ENCODE measurements at regions not wholly inside any gene's neighbourhood (a gene's known extent, or its start where the extent isn't known, plus 50 kb on each side); places are given as distances from the start of the nearest gene placed in this dataset.

DNA sequence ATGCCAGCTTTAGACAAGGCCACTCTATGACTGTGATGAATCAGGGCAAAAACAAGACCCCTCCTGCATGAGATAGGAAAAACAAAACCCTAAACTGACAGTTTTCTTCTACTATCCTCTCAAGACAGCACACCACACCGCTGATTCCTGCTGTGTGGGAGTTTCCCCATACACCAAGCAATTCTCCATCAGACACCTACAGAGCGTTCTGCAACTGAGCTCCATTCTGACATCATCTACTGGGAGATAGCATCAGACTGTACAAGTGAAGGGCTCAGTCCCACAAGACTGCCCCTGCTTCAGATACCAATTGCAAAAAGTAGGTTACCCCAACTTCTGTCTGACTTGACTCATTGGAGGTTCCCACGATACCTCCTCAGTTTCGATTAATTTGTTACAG, 130.6 kb downstream of the TSN start:
- Histone ChIP-seq H3K27me3 (ENCODE audit: control insufficient read depth, insufficient read depth, low read length) (no peaks in the 10 kb centered on the region), H3K4me1 (ENCODE audit: control insufficient read depth, insufficient read depth, low read length) (no peaks in the 10 kb centered on the region), H3K4me3 (ENCODE audit: low read length) (no peak overlapping the region), H3K36me3 (ENCODE audit: control insufficient read depth, insufficient read depth, low read length) (no peaks in the 10 kb centered on the region), H3K9ac (ENCODE audit: low read length) (no peak overlapping the region), H3K27ac (ENCODE audit: low read depth, low read length) (no peak overlapping the region)

DNA sequence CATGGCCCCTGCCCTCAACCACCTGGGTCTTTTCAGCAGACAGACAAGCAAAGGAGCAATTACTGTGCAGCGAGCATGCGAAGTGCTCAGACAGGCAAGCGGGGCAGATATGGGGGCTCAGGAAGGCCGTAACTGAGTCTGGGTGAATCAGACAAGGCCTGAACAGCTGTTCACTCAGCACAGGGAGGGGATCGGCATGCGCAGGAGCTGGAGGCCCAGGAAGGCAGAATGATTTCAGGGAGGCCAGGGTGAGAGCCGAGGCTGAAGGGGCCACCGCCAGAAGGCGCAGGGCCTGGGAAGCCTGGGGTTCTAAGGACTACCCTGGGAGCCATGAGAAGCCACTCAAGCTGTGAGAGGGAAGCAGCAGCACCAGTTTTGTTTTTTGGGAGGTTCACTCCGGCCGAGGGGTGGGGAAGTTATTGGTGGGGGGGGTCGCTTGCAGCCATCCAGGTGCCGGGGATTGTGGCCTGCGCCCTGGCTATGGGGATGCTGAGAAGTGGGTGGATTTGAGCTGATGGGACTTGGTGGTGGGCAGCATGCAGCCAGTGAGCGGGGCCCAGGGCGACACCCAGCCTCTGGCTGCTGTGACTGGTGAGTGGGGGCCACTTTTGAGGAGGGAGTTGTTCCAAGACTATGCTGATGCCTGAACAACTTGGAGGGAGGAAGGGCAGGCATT, 132.2 kb downstream of the TSN start:
- no peak overlapping the region for H3K27ac ChIP-seq (ENCODE audit: low read depth, low read length)

DNA sequence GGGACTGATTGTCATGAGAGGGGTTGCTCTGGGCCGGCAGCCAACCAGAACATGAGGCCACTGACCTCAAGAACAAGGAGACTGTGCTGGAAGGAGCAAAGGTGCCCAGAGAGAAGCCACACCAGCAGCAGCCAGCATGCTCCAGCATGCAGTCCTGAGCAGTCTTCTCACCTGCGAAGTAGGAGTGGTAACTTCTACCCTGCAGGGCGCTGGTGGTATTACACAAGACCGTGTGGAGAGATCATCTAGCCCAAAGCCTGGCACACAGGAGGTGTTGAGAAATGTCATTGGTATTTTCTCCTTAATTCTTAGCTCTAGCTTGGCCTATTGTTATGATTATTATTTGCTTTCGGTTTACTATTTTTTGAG, 132.7 kb downstream of the TSN start:
- Histone ChIP-seq H3K27ac (ENCODE audit: low read depth, low read length) (no peak overlapping the region), H3K4me1 (ENCODE audit: control insufficient read depth, insufficient read depth, low read length) (no peaks in the 10 kb centered on the region), H3K27me3 (ENCODE audit: control insufficient read depth, insufficient read depth, low read length) (no peaks in the 10 kb centered on the region), H3K4me3 (ENCODE audit: low read length) (no peak overlapping the region), H3K36me3 (ENCODE audit: control insufficient read depth, insufficient read depth, low read length) (no peaks in the 10 kb centered on the region), H3K9ac (ENCODE audit: low read length) (no peak overlapping the region)

More for the DNA sequence above, 132.2 kb downstream of the TSN start:
- Histone ChIP-seq H3K9ac (ENCODE audit: low read length) (no peak overlapping the region), H3K27me3 (ENCODE audit: control insufficient read depth, insufficient read depth, low read length) (no peaks in the 10 kb centered on the region), H3K4me1 (ENCODE audit: control insufficient read depth, insufficient read depth, low read length) (no peaks in the 10 kb centered on the region), H3K36me3 (ENCODE audit: control insufficient read depth, insufficient read depth, low read length) (no peaks in the 10 kb centered on the region), H3K4me3 (ENCODE audit: low read length) (no peak overlapping the region)

DNA sequence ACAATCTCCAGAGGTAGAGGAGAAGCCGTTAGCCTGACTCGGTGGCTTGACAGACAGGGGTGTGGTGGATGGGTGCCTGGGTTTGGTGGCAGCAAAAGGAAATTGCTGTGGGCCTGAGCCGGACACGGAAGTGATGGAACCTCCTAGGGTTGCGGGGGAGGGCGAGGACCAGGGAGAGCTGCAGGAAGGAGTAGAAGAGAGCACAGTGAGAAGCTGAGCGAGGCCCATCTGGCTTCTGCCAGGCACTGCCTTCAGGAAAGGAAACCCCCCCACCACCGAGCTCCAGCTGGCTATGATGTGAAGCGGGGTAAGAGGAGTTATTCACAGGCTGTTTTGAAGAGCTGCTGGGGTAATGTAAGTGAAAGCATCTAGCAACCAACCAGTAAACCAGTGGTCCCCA, 134.6 kb downstream of the TSN start:
- Histone ChIP-seq H3K27me3 (ENCODE audit: control insufficient read depth, insufficient read depth, low read length) (no peaks in the 10 kb centered on the region), H3K9ac (ENCODE audit: low read length) (no peak overlapping the region), H3K27ac (ENCODE audit: low read depth, low read length) (no peak overlapping the region), H3K4me1 (ENCODE audit: control insufficient read depth, insufficient read depth, low read length) (no peaks in the 10 kb centered on the region), H3K36me3 (ENCODE audit: control insufficient read depth, insufficient read depth, low read length) (no peaks in the 10 kb centered on the region), H3K4me3 (ENCODE audit: low read length) (no peak overlapping the region)

DNA sequence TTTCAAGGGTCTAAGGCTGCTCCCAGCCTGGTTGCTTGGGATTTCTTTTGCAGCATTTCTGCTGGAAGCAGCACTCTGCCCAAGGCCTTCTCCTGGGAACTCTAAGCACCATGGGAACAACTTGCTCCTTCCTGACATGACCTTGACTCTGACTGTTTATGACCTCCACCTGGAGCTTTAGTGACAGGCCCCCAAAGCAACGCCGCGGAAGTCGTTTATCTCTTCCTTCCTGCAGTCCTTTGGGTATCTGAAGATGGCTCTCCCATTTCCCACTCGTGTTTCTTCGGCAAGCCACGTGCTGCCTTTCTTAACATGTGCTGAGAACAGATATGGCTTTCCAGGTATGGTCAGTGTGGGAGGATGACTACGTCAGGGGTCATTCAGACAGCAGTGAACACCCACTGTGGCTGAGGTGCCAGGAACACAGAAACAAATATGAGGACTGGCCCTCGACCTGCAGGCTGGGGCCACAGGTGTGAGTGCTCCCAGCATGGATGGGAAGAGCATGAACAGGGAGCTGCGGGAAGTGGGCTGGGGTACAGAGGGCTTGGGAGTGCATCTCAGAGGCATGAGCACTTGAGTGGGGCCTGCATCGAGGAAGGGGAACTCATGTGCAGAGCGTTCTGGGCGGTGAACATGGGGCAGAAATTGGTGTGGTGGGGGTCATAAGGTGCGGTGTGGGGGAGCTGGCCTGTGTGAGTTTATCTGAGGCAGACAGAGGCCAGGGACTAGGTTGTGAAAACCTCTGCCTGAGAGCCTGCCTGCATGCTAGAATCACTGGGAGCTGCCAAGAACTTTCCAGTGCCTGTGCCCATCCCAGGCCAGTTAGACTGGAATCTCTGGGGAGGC, 140.5 kb downstream of the TSN start:
- H3K4me3 ChIP-seq (ENCODE audit: low read length) = no peak overlapping the region
- H3K9ac ChIP-seq (ENCODE audit: low read length) = no peak overlapping the region
- H3K27me3 ChIP-seq (ENCODE audit: control insufficient read depth, insufficient read depth, low read length) = no peaks in the 10 kb centered on the region
- H3K4me1 ChIP-seq (ENCODE audit: control insufficient read depth, insufficient read depth, low read length) = no peaks in the 10 kb centered on the region
- H3K27ac ChIP-seq (ENCODE audit: low read depth, low read length) = no peak overlapping the region
- no peaks in the 10 kb centered on the region for H3K36me3 ChIP-seq (ENCODE audit: control insufficient read depth, insufficient read depth, low read length)

DNA sequence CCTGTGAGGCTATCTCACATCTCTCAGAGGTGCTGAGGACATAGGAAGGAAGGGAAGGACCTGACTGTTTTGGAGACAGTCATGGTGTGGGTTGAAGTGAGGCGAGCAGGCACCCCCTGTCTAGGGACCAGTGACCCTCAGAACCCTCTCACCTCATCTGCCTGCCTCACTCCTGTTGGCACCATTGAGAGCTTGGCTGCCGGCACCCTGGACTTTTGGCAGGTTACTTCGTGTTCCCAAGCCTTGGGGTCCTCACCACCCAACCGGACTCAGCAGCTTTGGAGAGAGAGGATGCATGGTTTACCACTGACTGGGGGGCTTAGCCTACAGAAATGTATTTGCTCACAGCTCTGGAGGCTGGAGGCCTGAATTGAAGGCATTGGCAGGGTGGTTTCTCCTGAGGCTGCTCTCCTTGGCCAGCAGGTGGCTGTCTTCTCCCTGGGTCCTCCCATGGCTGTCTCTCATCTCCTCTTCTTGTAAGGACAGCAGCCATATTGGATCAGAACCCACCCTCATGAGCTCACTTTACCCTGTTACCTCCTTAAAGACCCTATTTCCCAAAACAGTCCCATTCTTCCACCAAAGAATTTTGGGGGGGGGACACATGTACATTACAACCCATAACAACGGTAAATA, 142.0 kb downstream of the TSN start:
- Histone ChIP-seq H3K9ac (ENCODE audit: low read length) (no peak overlapping the region), H3K27me3 (ENCODE audit: control insufficient read depth, insufficient read depth, low read length) (no peaks in the 10 kb centered on the region), H3K27ac (ENCODE audit: low read depth, low read length) (no peak overlapping the region), H3K4me1 (ENCODE audit: control insufficient read depth, insufficient read depth, low read length) (no peaks in the 10 kb centered on the region), H3K4me3 (ENCODE audit: low read length) (no peak overlapping the region), H3K36me3 (ENCODE audit: control insufficient read depth, insufficient read depth, low read length) (no peaks in the 10 kb centered on the region)

DNA sequence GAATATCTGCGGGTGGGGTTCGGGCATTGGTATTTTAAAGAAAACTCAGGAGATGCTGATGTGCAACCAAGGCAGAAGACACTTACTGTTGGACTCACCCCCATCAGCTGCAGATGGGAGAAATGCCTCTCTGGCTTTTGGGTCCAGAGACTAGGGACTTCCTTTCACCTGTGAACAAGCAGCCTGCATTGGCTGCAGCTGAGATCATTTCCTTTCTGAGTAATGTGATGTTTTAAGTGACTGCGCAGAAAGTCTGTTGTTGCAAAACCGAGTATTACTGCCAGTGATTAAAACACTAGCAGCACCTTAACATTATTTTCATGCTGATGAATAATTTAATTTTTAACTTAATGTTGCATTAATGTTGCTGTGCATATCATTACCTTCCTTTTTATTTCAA, 143.0 kb downstream of the TSN start:
- no peak overlapping the region for H3K9ac ChIP-seq (ENCODE audit: low read length)
- H3K4me3 ChIP-seq (ENCODE audit: low read length) = no peak overlapping the region
- H3K36me3 ChIP-seq (ENCODE audit: control insufficient read depth, insufficient read depth, low read length) = no peaks in the 10 kb centered on the region
- no peaks in the 10 kb centered on the region for H3K4me1 ChIP-seq (ENCODE audit: control insufficient read depth, insufficient read depth, low read length)
- no peaks in the 10 kb centered on the region for H3K27me3 ChIP-seq (ENCODE audit: control insufficient read depth, insufficient read depth, low read length)
- no peak overlapping the region for H3K27ac ChIP-seq (ENCODE audit: low read depth, low read length)

DNA sequence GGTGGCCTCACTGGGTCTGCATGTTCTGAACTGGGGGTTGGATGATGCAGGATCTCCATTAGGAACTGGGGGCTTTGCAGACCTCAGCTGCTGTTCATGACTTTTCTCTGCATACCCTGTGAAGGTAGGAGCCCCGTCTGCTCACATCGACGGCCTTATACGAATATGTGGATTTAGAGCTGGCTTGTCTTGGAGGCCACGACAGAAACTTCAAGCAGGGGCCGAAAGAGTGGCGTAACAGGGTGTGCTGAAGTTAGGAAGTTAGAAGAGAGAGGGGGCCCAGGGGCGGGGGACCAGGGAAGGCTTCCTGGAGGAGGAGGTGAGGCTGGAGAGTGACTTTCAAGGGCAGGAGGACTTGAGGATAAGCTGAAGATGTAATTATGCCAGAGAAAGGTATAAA, 144.9 kb downstream of the TSN start:
- H3K36me3 ChIP-seq (ENCODE audit: control insufficient read depth, insufficient read depth, low read length) = no peaks in the 10 kb centered on the region
- H3K27ac ChIP-seq (ENCODE audit: low read depth, low read length) = no peak overlapping the region
- H3K9ac ChIP-seq (ENCODE audit: low read length) = no peak overlapping the region
- no peaks in the 10 kb centered on the region for H3K27me3 ChIP-seq (ENCODE audit: control insufficient read depth, insufficient read depth, low read length)
- H3K4me1 ChIP-seq (ENCODE audit: control insufficient read depth, insufficient read depth, low read length) = no peaks in the 10 kb centered on the region
- H3K4me3 ChIP-seq (ENCODE audit: low read length) = no peak overlapping the region

DNA sequence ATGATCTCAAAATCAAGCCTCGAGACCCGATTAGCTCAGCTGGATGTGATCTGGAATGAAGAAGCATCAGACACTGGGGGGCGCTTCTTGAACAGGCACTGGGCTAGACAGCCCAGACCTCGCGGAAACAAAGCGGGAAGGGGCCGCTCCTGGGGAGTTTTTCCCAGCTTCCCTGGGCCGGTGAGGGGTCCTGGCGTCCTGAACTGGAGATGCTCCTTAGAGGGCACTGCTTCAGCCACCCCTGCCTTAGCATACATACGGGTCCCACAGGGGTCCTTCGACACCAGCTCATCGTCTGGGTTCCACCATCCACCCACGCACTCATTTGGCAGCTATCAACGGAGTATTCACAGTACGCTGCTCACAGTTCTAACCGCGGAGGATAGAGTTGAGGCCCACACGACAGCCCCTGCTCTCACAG, 146.7 kb downstream of the TSN start:
- Histone ChIP-seq H3K4me1 (ENCODE audit: control insufficient read depth, insufficient read depth, low read length) (no peaks in the 10 kb centered on the region), H3K9ac (ENCODE audit: low read length) (no peak overlapping the region), H3K4me3 (ENCODE audit: low read length) (no peak overlapping the region), H3K27me3 (ENCODE audit: control insufficient read depth, insufficient read depth, low read length) (peaks cover under 1% of the 10 kb centered on the region), H3K27ac (ENCODE audit: low read depth, low read length) (no peak overlapping the region), H3K36me3 (ENCODE audit: control insufficient read depth, insufficient read depth, low read length) (no peaks in the 10 kb centered on the region)

DNA sequence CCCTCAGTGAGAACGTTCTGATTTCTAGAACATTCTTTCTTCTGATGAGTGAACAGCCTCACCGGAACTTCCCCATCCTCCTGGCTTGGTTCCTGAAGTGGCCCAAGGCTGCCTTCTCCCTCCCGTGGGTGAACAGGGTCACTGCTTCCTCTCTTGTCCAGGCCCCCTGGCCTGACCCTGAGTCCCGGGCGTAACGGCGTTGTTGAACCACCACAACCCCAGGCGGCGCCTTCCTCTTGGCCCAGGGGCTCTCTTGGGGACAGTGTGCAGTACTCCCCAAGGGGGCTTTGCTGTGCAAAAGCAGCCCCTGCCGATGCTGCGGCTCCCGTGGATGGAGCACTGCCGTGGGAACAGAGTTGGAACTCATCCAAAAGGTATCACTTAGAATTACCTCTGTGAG, 147.2 kb downstream of the TSN start:
- no peak overlapping the region for H3K4me3 ChIP-seq (ENCODE audit: low read length)
- no peaks in the 10 kb centered on the region for H3K36me3 ChIP-seq (ENCODE audit: control insufficient read depth, insufficient read depth, low read length)
- H3K9ac ChIP-seq (ENCODE audit: low read length) = no peak overlapping the region
- H3K4me1 ChIP-seq (ENCODE audit: control insufficient read depth, insufficient read depth, low read length) = no peaks in the 10 kb centered on the region
- peaks cover 2% of the 10 kb centered on the region for H3K27me3 ChIP-seq (ENCODE audit: control insufficient read depth, insufficient read depth, low read length)
- no peak overlapping the region for H3K27ac ChIP-seq (ENCODE audit: low read depth, low read length)

DNA sequence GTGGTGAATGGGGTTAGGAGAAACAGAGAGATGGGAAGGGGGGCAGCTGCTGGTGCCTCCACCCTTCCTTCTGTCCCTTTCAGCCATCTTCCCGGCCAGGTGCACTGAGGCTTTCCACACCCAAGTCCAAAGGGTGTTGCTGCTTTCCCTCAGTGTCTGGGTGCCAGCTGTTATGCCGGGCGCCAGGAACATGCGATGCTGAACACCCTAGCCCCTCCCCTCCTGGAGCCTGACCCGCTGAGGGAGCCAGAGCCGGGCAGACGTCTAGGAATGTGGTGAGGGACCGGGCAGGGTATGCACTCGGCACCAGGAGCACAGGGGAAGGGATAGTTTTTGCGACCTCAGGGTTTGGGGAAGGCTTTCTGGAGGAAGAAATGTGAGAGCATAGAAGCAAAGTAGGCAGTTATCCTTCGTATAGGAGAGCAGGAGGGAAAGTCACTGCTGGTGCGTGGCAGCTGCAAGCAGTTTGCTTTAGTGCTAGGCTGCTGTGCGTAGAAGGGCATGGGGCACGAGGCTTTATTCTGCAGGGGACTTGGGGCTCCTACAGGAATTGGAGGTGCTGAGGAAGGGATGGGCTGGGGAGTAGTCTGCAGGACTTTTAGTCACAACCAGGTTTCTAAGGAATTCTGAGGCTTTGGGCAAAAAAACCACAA, 147.7 kb downstream of the TSN start:
- no peak overlapping the region for H3K27ac ChIP-seq (ENCODE audit: low read depth, low read length)
- H3K4me3 ChIP-seq (ENCODE audit: low read length) = no peak overlapping the region
- no peaks in the 10 kb centered on the region for H3K36me3 ChIP-seq (ENCODE audit: control insufficient read depth, insufficient read depth, low read length)
- H3K9ac ChIP-seq (ENCODE audit: low read length) = no peak overlapping the region
- no peaks in the 10 kb centered on the region for H3K4me1 ChIP-seq (ENCODE audit: control insufficient read depth, insufficient read depth, low read length)
- peaks cover 2% of the 10 kb centered on the region for H3K27me3 ChIP-seq (ENCODE audit: control insufficient read depth, insufficient read depth, low read length)

DNA sequence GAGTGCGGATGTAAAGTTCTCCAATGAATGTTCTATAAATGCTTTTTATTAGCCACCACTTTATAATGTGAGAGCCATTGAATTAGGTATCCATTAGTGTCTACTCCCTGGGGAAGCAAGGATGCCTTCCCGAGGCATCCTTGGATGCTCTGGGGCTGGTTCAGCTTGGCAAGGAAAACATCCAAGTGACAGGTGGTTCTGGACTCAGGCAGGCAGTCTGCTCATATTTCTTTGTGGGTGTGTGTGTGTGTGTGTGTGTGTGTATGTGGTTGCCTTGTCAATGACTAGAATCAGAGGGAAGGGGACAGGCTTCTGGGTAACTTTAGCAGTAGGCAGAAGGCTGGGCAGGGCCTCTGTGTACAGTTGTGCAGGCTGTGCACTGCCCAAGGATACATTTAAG, 149.2 kb downstream of the TSN start:
- H3K4me3 ChIP-seq (ENCODE audit: low read length) = no peak overlapping the region
- no peaks in the 10 kb centered on the region for H3K4me1 ChIP-seq (ENCODE audit: control insufficient read depth, insufficient read depth, low read length)

More for the DNA sequence above, 149.2 kb downstream of the TSN start:
- Histone ChIP-seq H3K36me3 (ENCODE audit: control insufficient read depth, insufficient read depth, low read length) (no peaks in the 10 kb centered on the region), H3K9ac (ENCODE audit: low read length) (no peak overlapping the region), H3K27me3 (ENCODE audit: control insufficient read depth, insufficient read depth, low read length) (peaks cover 2% of the 10 kb centered on the region), H3K27ac (ENCODE audit: low read depth, low read length) (no peak overlapping the region)

Measured in rectal smooth muscle tissue (tissue), 1 donor.